Astrocyte (in vitro differentiated cells and primary cell): ENCODE measurements at regions not wholly inside any gene's neighbourhood (a gene's known extent, or its start where the extent isn't known, plus 50 kb on each side); places are given as distances from the start of the nearest gene placed in this dataset.

Source experiments
- DNase-seq: peaks from one replicate; pipeline ENCODE4 v3.0.0-alpha.2; 2010; ENCODE audit warnings: low read depth
- FAIRE-seq: peaks from 2 replicates; lab custom pipeline; 2011; peaks lifted over from hg19 to GRCh38; lab: Jason Lieb, UNC
- H2AFZ ChIP-seq: 2 replicates; pipeline ENCODE4 v1.6.0; 2012; ENCODE audit warnings: low read depth, low read length, inconsistent platforms
- H3K27ac ChIP-seq: 2 replicates; pipeline ENCODE4 v1.5.1; 2011; ENCODE audit warnings: low read depth, low read length, inconsistent platforms
- H3K27me3 ChIP-seq: 2 replicates; pipeline ENCODE4 v1.6.0; 2011; ENCODE audit warnings: low read length, inconsistent platforms; ENCODE audit not compliant: insufficient read depth
- H3K36me3 ChIP-seq: 2 replicates; pipeline ENCODE4 v1.5.1; 2011; ENCODE audit warnings: low read length, inconsistent platforms; ENCODE audit not compliant: insufficient read depth
- H3K4me1 ChIP-seq: 2 replicates; pipeline ENCODE4 v1.5.1; 2011; ENCODE audit warnings: low read length, inconsistent platforms; ENCODE audit not compliant: insufficient read depth
- H3K4me2 ChIP-seq: 2 replicates; pipeline ENCODE4 v1.6.0; 2012; ENCODE audit warnings: low read length, inconsistent platforms
- H3K4me3 ChIP-seq: 2 replicates; pipeline ENCODE4 v1.5.1; 2011; ENCODE audit warnings: low read depth, mild to moderate bottlenecking, low read length, inconsistent platforms; ENCODE audit not compliant: insufficient read depth
- H3K79me2 ChIP-seq: 2 replicates; pipeline ENCODE4 v1.6.0; 2012; ENCODE audit warnings: mild to moderate bottlenecking, low read length, inconsistent platforms; ENCODE audit not compliant: insufficient read depth
- H3K9ac ChIP-seq: 2 replicates; pipeline ENCODE4 v1.6.0; 2012; ENCODE audit warnings: mild to moderate bottlenecking, low read length, inconsistent platforms
- H3K9me3 ChIP-seq: 2 replicates; pipeline ENCODE4 v1.5.1; 2012; ENCODE audit warnings: low read depth, mild to moderate bottlenecking, low read length, inconsistent platforms; ENCODE audit not compliant: insufficient read depth
- H4K20me1 ChIP-seq: 2 replicates; pipeline ENCODE4 v1.6.0; 2012; ENCODE audit warnings: low read length, inconsistent platforms; ENCODE audit not compliant: insufficient read depth
- H3K27ac Mint-ChIP-seq: one replicate; pipeline ENCODE4 v1.8.0; 2021; ENCODE audit warnings: mild to moderate bottlenecking, mixed read lengths; ENCODE audit not compliant: unreplicated experiment
- H3K27me3 Mint-ChIP-seq: one replicate; pipeline ENCODE4 v1.8.0; 2021; ENCODE audit warnings: low read depth, mixed read lengths; ENCODE audit not compliant: unreplicated experiment
- H3K36me3 Mint-ChIP-seq: one replicate; pipeline ENCODE4 v1.8.0; 2021; ENCODE audit warnings: low read depth, mixed read lengths; ENCODE audit not compliant: unreplicated experiment
- H3K4me1 Mint-ChIP-seq: one replicate; pipeline ENCODE4 v1.8.0; 2021; ENCODE audit warnings: low read depth, mixed read lengths; ENCODE audit not compliant: unreplicated experiment
- H3K4me3 Mint-ChIP-seq: one replicate; pipeline ENCODE4 v1.8.0; 2021; ENCODE audit warnings: mild to moderate bottlenecking, moderate library complexity, mixed read lengths; ENCODE audit not compliant: unreplicated experiment
- H3K9me3 Mint-ChIP-seq: one replicate; pipeline ENCODE4 v1.8.0; 2021; ENCODE audit warnings: mild to moderate bottlenecking, mixed read lengths; ENCODE audit not compliant: unreplicated experiment
- CTCF ChIP-seq: IDR thresholded peaks from 2 replicates; pipeline ENCODE4 v1.5.1; 2011; ENCODE audit warnings: low read depth, mild to moderate bottlenecking, inconsistent platforms, low read length, moderate library complexity; ENCODE audit not compliant: insufficient read depth
- EZH2 ChIP-seq: IDR thresholded peaks from 2 replicates; pipeline ENCODE4 v1.6.1; 2012; ENCODE audit warnings: mild to moderate bottlenecking, low read length, inconsistent platforms; ENCODE audit not compliant: insufficient read depth

GRCh38 chr3:76206346-76206745, 421.0 kb upstream of the ZNF717 start:
- Mint-ChIP-seq H3K27me3 (no peaks in the 10 kb centered on the region), H3K9me3 (no peaks in the 10 kb centered on the region), H3K4me3 (no peak overlapping the region), H3K27ac (no peak overlapping the region), H3K4me1 (no peaks in the 10 kb centered on the region), H3K36me3 (no peaks in the 10 kb centered on the region)
- Histone ChIP-seq H3K36me3 (no peaks in the 10 kb centered on the region), H2AFZ (no peak overlapping the region), H3K4me2 (no peak overlapping the region), H3K4me1 (no peaks in the 10 kb centered on the region), H4K20me1 (no peaks in the 10 kb centered on the region), H3K4me3 (no peak overlapping the region), H3K9me3 (no peaks in the 10 kb centered on the region), H3K9ac (no peak overlapping the region), H3K27me3 (no peaks in the 10 kb centered on the region), H3K27ac (no peak overlapping the region), H3K79me2 (no peaks in the 10 kb centered on the region)
- TF ChIP-seq CTCF (no peak), EZH2 (no peak)
- FAIRE-seq = no peak
- no peak for DNase-seq

- no peak for TF ChIP-seq EZH2
- TF ChIP-seq CTCF = no peak
- H3K27ac ChIP-seq = no peak overlapping the region
- no peak for FAIRE-seq
- H3K4me3 ChIP-seq = no peak overlapping the region
- H3K9ac ChIP-seq = no peak overlapping the region
- Mint-ChIP-seq H3K27ac (no peak overlapping the region), H3K4me1 (no peaks in the 10 kb centered on the region), H3K9me3 (peaks cover 11% of the 10 kb centered on the region), H3K27me3 (no peaks in the 10 kb centered on the region), H3K36me3 (no peaks in the 10 kb centered on the region), H3K4me3 (no peak overlapping the region)
- no peaks in the 10 kb centered on the region for H3K36me3 ChIP-seq
- H3K4me2 ChIP-seq = no peak overlapping the region
- H3K9me3 ChIP-seq = no peaks in the 10 kb centered on the region
- no peaks in the 10 kb centered on the region for H3K4me1 ChIP-seq
- H3K27me3 ChIP-seq = no peaks in the 10 kb centered on the region
- H4K20me1 ChIP-seq = no peaks in the 10 kb centered on the region
- DNase-seq = no peak
- H2AFZ ChIP-seq = no peak overlapping the region
- no peaks in the 10 kb centered on the region for H3K79me2 ChIP-seq
Observed at GRCh38 chr3:76212679-76213078, 427.3 kb upstream of the ZNF717 start.

- Mint-ChIP-seq H3K4me3 (no peak overlapping the region), H3K27ac (no peak overlapping the region)
Observed at GRCh38 chr3:76222201-76222600, 436.9 kb upstream of the ZNF717 start.

More at GRCh38 chr3:76222201-76222600, 436.9 kb upstream of the ZNF717 start:
- Mint-ChIP-seq H3K36me3 (no peaks in the 10 kb centered on the region), H3K27me3 (peaks cover 2% of the 10 kb centered on the region), H3K4me1 (peaks cover 1% of the 10 kb centered on the region), H3K9me3 (peaks cover 3% of the 10 kb centered on the region)
- Histone ChIP-seq H2AFZ (no peak overlapping the region), H4K20me1 (no peaks in the 10 kb centered on the region), H3K27me3 (no peaks in the 10 kb centered on the region), H3K79me2 (no peaks in the 10 kb centered on the region), H3K4me2 (no peak overlapping the region), H3K27ac (no peak overlapping the region), H3K9ac (no peak overlapping the region), H3K36me3 (no peaks in the 10 kb centered on the region), H3K9me3 (no peaks in the 10 kb centered on the region), H3K4me1 (no peaks in the 10 kb centered on the region), H3K4me3 (no peak overlapping the region)
- no peak for FAIRE-seq
- TF ChIP-seq EZH2 (no peak), CTCF (no peak)
- DNase-seq = no peak
